Ovary (tissue), 7 donors: ENCODE measurements at regions not wholly inside any gene's neighbourhood (a gene's known extent, or its start where the extent isn't known, plus 50 kb on each side); places are given as distances from the start of the nearest gene placed in this dataset.

Source experiments
- DNase-seq, 5 donors: peaks; one replicate each; pipeline ENCODE4 v3.0.0-alpha.2; 2019 to 2020
- H3K27ac ChIP-seq, 2 donors: fragments of 200-600 bp; one replicate each; pipeline versions ENCODE4 v1.5.1 to v1.8.0; 2019 to 2022
- H3K27me3 ChIP-seq: fragments of 200-600 bp; one replicate; pipeline ENCODE4 v1.8.0; 2022
- H3K36me3 ChIP-seq: fragments of 200-600 bp; sonication (generic); one replicate; pipeline ENCODE4 v1.5.1; 2019
- H3K4me1 ChIP-seq: one replicate; pipeline ENCODE4 v1.8.1; 2013; ENCODE audit warnings: mild to moderate bottlenecking, moderate library complexity; ENCODE audit not compliant: insufficient read depth
- H3K4me3 ChIP-seq: fragments of 200-600 bp; sonication (generic); one replicate; pipeline ENCODE4 v1.5.1; 2017
- H3K9me3 ChIP-seq, 2 donors: fragments of 200-600 bp in 1 of 2; sonication (generic) in 1 of 2; one replicate each; pipeline versions ENCODE4 v1.5.1 to v1.8.1; 2013 to 2019; ENCODE audit warnings: mild to moderate bottlenecking in 1 of 2, moderate library complexity in 1 of 2
- EP300 ChIP-seq: sonication (generic); formaldehyde crosslinking; IDR thresholded peaks from one replicate; pipeline ENCODE4 v1.6.1; 2017; ENCODE audit warnings: antibody characterized with exemption
- POLR2A ChIP-seq: fragments of 450-650 bp; IDR thresholded peaks from one replicate; pipeline ENCODE4 v1.6.1; 2017; ENCODE audit warnings: antibody characterized with exemption, mild to moderate bottlenecking, moderate library complexity
- WGBS, 3 donors: extraction: QIAGEN DNeasy Blood & Tissue Kit in 1 of 3; methylation state at CpG; one replicate each; pipeline versions ENCODE4 v1.1.5 to v1.1.7; 2013 to 2017; 5-methylcytosine and 5-hydroxymethylcytosine counted together
- intact Hi-C, 4 donors: fragments of 100-400 bp; cut with DNase I; formaldehyde crosslinking; loops; one replicate each; pipeline versions ENCODE4 v1.11.0 to v1.15.1; 2022 to 2023
- TF ChIP-seq, protein P1 (sequence below), 3 donors: fragments of 450-650 bp in 2 of 3; fragments of 200-600 bp in 1 of 3; IDR thresholded peaks; one replicate each; pipeline versions ENCODE4 v1.5.1 to v1.8.0; 2016 to 2022; ENCODE audit warnings: antibody characterized with exemption in 3 of 3, mild to moderate bottlenecking in 1 of 3
- donor health status: DM: no; HTN: no; CAD: no; lungs with moderate emphysema.
- donor health status: DM: no; HTN: no; CAD: no.
- donor health status: Bipolar disorder and iron deficiency.
- donor health status: DM: no; HTN: no; CAD: no.
- donor health status: DM: yes; HTN: yes; CAD: no.

DNA sequence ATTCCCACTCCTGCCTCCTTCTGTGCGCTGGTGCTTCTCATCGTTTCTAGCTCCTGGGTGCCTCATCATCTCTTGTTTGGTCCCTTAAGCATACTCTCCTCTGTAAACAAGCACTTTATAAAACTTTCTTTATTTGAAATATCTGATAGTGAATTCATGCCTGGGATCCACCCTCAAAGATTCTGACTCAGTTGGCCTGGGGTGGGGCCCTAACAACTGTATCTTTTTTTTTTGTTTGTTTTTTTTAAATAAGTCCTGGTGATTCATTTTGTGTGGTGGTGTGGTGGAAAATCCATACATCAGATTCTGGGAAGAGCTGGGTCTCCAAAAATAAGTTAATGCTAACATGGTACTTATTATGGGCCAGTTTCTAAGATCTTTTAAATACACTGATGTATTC lies 678.3 kb downstream of the TOX3 start:
- no peak for DNase-seq
- WGBS, 3 donors, result 88 to 93% (median 89%) methylated on average over 2 of the region's 2 CpGs
- no peak overlapping the region for H3K27ac ChIP-seq
- H3K4me3 ChIP-seq, result no peak overlapping the region
- intact Hi-C loops, result no loop called here
- H3K27me3 ChIP-seq, result no peaks in the 10 kb centered on the region
- TF ChIP-seq EP300 (no peak), POLR2A (no peak)
- TF ChIP-seq, protein P1, sequence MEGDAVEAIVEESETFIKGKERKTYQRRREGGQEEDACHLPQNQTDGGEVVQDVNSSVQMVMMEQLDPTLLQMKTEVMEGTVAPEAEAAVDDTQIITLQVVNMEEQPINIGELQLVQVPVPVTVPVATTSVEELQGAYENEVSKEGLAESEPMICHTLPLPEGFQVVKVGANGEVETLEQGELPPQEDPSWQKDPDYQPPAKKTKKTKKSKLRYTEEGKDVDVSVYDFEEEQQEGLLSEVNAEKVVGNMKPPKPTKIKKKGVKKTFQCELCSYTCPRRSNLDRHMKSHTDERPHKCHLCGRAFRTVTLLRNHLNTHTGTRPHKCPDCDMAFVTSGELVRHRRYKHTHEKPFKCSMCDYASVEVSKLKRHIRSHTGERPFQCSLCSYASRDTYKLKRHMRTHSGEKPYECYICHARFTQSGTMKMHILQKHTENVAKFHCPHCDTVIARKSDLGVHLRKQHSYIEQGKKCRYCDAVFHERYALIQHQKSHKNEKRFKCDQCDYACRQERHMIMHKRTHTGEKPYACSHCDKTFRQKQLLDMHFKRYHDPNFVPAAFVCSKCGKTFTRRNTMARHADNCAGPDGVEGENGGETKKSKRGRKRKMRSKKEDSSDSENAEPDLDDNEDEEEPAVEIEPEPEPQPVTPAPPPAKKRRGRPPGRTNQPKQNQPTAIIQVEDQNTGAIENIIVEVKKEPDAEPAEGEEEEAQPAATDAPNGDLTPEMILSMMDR (IDR thresholded peaks at IDR 0.05), result no peak
- no peaks in the 10 kb centered on the region for H3K36me3 ChIP-seq
- H3K4me1 ChIP-seq, result no peaks in the 10 kb centered on the region
- H3K9me3 ChIP-seq, result no peaks in the 10 kb centered on the region

DNA sequence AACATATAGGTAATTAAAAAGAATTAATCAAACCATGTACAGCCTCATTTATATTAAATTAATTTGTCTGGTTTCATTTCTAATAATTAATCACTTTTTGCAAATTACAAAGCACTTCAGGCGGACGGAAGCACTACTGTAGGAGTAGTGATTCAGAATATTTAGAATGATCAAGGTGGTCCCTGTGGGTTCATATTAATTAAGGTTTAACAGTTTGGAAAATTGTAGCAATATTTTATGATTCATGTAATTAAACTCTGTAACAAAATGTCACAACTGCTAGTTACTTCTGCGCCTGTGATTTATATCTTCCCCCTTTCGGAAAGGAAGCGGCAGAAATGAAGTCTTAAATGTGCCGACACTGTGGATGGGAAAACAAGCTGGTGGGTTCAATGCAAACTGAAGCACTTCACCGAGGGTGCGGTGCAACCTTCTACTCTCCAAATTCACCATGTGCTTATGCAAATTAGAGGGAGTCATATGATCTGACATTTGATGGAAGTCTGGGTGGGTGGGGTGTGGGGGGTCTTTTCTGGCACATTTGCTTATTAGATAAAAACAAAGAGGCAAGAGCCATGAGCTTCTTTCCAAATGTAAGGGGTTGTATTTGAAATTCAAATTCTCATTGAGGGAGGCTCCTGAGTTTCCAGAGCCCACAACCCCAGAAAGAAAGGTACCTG lies 679.4 kb downstream of the TOX3 start:
- Histone ChIP-seq H3K27ac (no peak overlapping the region), H3K27me3 (no peaks in the 10 kb centered on the region), H3K4me3 (no peak overlapping the region), H3K4me1 (no peaks in the 10 kb centered on the region), H3K9me3 (no peaks in the 10 kb centered on the region), H3K36me3 (no peaks in the 10 kb centered on the region)
- intact Hi-C loops, result no loop called here
- no peak for DNase-seq
- TF ChIP-seq EP300 (no peak), POLR2A (no peak)
- TF ChIP-seq, protein P1 (IDR thresholded peaks at IDR 0.05), result no peak
- 86 to 87% (median 86%) methylated on average over 8 of the region's 8 CpGs for WGBS, 3 donors

DNA sequence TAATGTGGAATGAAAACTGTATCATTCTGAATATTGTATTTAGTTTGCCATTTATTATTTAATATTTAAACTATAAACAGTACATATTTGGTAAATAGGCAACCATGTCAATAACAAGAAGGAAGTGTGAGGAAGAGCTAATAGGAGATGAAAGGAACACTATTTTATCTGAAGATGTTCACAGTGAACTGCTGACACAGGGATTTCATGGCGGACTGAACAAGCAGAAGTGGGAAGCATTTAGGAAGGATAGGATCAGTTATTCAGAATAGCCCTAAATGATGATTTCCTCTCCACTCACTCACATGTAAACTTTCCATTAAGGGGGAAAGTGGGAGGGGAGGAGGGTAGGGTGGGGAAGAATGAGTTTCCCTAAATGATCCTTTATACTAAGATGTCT lies 682.4 kb downstream of the TOX3 start:
- WGBS, 3 donors, result 53 to 77% (median 71%) methylated on average over 1 of the region's 1 CpG
- Histone ChIP-seq H3K4me3 (no peak overlapping the region), H3K36me3 (no peaks in the 10 kb centered on the region), H3K27ac (no peak overlapping the region), H3K27me3 (no peaks in the 10 kb centered on the region), H3K4me1 (no peaks in the 10 kb centered on the region), H3K9me3 (no peaks in the 10 kb centered on the region)
- intact Hi-C loops, result loop anchor here in 1 of 4 donors (1.0 kb wide), 1 partner anchor 12 kb away; no protein-coding TSS in a partner anchor
- DNase-seq, result no peak
- TF ChIP-seq, protein P1 (IDR thresholded peaks at IDR 0.05), result no peak
- TF ChIP-seq EP300, result no peak

DNA sequence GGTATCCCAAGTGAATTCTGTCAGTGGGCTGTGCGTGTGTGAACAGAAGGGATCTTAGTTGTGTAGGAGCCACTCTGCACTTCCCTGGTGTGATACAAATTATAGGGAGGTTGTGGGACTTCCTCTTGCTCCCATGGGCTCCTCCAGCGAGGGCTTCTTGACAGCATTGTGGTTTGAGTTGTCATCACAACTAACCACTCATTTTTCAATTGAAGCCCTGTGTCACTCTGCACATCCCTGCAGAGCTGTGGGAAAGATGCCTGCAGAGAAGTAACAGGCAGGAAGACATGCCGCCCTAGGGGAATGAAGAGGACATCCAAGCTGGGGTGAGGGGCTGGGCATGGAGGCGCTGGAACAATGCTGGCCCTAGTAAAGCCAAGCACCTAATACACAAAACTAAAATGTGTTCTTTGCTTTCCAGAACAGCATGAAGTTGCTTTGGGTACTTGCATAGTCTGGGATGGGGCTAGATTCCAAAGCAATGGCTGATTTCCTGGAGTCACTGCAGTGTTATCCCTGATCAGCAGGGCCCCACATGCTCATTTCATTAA lies 692.5 kb downstream of the TOX3 start:
- no peak for DNase-seq
- Histone ChIP-seq H3K27ac (no peak overlapping the region), H3K4me3 (no peak overlapping the region), H3K9me3 (no peaks in the 10 kb centered on the region), H3K27me3 (no peaks in the 10 kb centered on the region), H3K36me3 (no peaks in the 10 kb centered on the region), H3K4me1 (no peaks in the 10 kb centered on the region)
- WGBS, 3 donors, result 79 to 82% (median 82%) methylated on average over 4 of the region's 4 CpGs
- TF ChIP-seq EP300 (no peak), POLR2A (no peak)
- TF ChIP-seq, protein P1 (IDR thresholded peaks at IDR 0.05), result no peak
- intact Hi-C loops, result no loop called here
